ENCODE measurements at regions not wholly inside any gene's neighbourhood (a gene's known extent, or its start where the extent isn't known, plus 50 kb on each side); places are given as distances from the start of the nearest gene placed in this dataset.

DNA sequence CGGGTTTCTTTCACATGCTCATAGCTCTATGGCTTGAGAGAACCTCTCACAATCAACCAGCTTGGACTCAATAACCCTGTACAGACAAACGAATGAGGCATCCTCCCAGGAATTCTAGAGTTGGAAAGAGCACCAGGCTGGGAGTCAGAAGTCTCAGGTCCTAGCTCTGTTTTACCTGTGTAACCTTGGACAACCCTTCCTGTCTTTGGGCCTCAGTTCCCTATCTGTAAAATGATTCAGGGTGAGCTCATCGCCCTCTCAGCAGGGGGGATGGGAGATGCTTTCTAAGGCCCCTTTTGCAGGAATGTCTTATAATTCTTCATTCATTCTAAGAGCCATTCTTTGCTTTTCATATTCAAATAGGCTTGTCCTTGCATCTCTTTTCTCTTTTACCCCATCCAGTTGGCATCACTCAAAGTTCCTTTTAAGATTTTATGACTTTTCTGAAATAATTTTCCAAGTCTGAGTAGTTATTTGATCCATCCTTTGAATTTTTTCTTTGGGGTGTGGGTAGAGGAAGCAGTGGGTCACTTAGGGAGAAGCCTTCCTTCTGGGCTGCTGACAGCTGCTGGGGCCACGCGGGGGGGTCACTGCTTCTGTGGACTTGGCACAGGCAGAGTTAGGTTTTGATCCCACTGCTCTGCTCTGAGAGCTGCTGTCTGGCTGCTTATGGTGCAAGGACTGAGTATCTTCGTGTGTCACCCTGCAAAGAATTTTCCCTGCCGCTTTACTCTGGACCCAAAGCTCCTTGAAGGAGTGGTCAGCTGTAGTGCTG is 102.7 kb downstream of the UTP18 start:
- TF ChIP-seq CTCF (conservative IDR thresholded peaks at IDR 0.05; ENCODE audit: low read depth in 2 of 2) (no peak), EZH2phosphoT487 (IDR thresholded peaks at IDR 0.05; ENCODE audit: unreplicated experiment) (no peak), EZH2 (IDR thresholded peaks at IDR 0.05; ENCODE audit: low read depth, unreplicated experiment) (no peak), POLR2AphosphoS5 (IDR thresholded peaks at IDR 0.05; ENCODE audit: low read depth) (no peak), ZNF331 (CRISPR knock-in tag; IDR thresholded peaks at IDR 0.05; ENCODE audit: low read depth) (no peak), ZNF114 (CRISPR knock-in tag; IDR thresholded peaks at IDR 0.05) (no peak), CREB1 (CRISPR knock-in tag; IDR thresholded peaks at IDR 0.05; ENCODE audit: low read depth) (no peak), REST (IDR thresholded peaks at IDR 0.05; ENCODE audit: unreplicated experiment) (no peak), NANOG (IDR thresholded peaks at IDR 0.05; ENCODE audit: borderline replicate concordance) (no peak; the same call in 1 of the 2 replicates), JUNB (IDR thresholded peaks at IDR 0.05; ENCODE audit: unreplicated experiment) (no peak), STAT1 (IDR thresholded peaks at IDR 0.05; ENCODE audit: unreplicated experiment) (no peak), ETS1 (IDR thresholded peaks at IDR 0.05) (no peak), ZNF462 (CRISPR knock-in tag; IDR thresholded peaks at IDR 0.05) (no peak)
